ENCODE measurements at regions not wholly inside any gene's neighbourhood (a gene's known extent, or its start where the extent isn't known, plus 50 kb on each side); places are given as distances from the start of the nearest gene placed in this dataset.

GRCh38 chr5:138659121-138659520, 83.9 kb upstream of the HSPA9 start:
- BruUV-seq (replicated peaks): no TSS peak
- TF ChIP-seq POLR2AphosphoS5 (IDR thresholded peaks at IDR 0.05; ENCODE audit: low read depth, low read length): no peak
- no peaks in the 10 kb centered on the region for H3K36me3 ChIP-seq (ENCODE audit: control insufficient read depth, insufficient read depth, low read length)
- no peaks in the 10 kb centered on the region for H3K9me3 ChIP-seq (ENCODE audit: control insufficient read depth, insufficient read depth, low read depth, low read length)
- H3K27me3 ChIP-seq (ENCODE audit: control insufficient read depth, insufficient read depth, low read length): no peaks in the 10 kb centered on the region
- H3K4me1 ChIP-seq (ENCODE audit: control insufficient read depth, insufficient read depth, low read length): no peaks in the 10 kb centered on the region
- POLR2A ChIA-PET: no interaction called here
- DNase-seq (ENCODE audit: low read depth, low spot score) (no peak), ATAC-seq (no peak)
- H3K4me3 ChIP-seq (ENCODE audit: low read depth in 2 of 2, low read length in 2 of 2): no peak overlapping the region
- in situ Hi-C loops (cut with HindIII; ENCODE audit: low pct_unique_long_range_greater_than_20kb, low sequenced_read_pairs): no loop called here
- H3K27ac ChIP-seq (ENCODE audit: low read length): no peak overlapping the region
- CTCF ChIA-PET: no interaction called here
- intact Hi-C loops (cut with micrococcal nuclease; ENCODE audit: unreplicated experiment): no loop called here

GRCh38 chr5:138658676-138659075, 83.5 kb upstream of the HSPA9 start:
- no peak for ATAC-seq
- CTCF ChIA-PET: no interaction called here

DNA sequence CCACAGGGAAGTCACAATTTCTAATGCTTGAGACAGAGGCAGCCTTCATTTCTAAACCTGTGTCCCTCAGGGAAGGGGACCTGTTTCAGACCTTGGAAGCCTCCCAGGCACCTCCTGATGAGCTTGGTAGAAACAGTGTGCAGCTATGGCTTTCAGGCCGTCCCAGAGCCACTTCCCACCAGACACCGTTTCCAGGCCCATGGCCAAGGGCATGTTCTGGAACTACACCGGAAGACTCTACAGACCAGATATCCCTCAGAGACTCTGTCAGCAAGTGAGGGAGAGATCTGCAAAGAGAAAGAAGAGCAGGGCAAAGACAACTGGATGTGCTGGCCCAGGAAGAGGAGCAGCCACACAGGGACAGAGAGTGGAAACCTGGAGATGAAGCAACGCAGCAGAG, 82.2 kb upstream of the HSPA9 start:
- ATAC-seq (no peak), DNase-seq (ENCODE audit: low read depth, low spot score) (no peak)
- ChIA-PET CTCF (no interaction called here), POLR2A (no interaction called here)
- Histone ChIP-seq H3K27ac (ENCODE audit: low read length) (no peak overlapping the region), H3K27me3 (ENCODE audit: control insufficient read depth, insufficient read depth, low read length) (no peaks in the 10 kb centered on the region), H3K4me3 (ENCODE audit: low read depth in 2 of 2, low read length in 2 of 2) (no peak overlapping the region), H3K36me3 (ENCODE audit: control insufficient read depth, insufficient read depth, low read length) (no peaks in the 10 kb centered on the region), H3K9me3 (ENCODE audit: control insufficient read depth, insufficient read depth, low read depth, low read length) (no peaks in the 10 kb centered on the region), H3K4me1 (ENCODE audit: control insufficient read depth, insufficient read depth, low read length) (no peaks in the 10 kb centered on the region)
- intact Hi-C loops (cut with micrococcal nuclease; ENCODE audit: unreplicated experiment): no loop called here
- in situ Hi-C loops (cut with HindIII; ENCODE audit: low pct_unique_long_range_greater_than_20kb, low sequenced_read_pairs): no loop called here
- TF ChIP-seq, protein P1, sequence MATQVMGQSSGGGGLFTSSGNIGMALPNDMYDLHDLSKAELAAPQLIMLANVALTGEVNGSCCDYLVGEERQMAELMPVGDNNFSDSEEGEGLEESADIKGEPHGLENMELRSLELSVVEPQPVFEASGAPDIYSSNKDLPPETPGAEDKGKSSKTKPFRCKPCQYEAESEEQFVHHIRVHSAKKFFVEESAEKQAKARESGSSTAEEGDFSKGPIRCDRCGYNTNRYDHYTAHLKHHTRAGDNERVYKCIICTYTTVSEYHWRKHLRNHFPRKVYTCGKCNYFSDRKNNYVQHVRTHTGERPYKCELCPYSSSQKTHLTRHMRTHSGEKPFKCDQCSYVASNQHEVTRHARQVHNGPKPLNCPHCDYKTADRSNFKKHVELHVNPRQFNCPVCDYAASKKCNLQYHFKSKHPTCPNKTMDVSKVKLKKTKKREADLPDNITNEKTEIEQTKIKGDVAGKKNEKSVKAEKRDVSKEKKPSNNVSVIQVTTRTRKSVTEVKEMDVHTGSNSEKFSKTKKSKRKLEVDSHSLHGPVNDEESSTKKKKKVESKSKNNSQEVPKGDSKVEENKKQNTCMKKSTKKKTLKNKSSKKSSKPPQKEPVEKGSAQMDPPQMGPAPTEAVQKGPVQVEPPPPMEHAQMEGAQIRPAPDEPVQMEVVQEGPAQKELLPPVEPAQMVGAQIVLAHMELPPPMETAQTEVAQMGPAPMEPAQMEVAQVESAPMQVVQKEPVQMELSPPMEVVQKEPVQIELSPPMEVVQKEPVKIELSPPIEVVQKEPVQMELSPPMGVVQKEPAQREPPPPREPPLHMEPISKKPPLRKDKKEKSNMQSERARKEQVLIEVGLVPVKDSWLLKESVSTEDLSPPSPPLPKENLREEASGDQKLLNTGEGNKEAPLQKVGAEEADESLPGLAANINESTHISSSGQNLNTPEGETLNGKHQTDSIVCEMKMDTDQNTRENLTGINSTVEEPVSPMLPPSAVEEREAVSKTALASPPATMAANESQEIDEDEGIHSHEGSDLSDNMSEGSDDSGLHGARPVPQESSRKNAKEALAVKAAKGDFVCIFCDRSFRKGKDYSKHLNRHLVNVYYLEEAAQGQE (IDR thresholded peaks at IDR 0.05; ENCODE audit: insufficient read depth in 1 of 2, low read depth in 2 of 2, low read length in 1 of 2): no peak
- TF ChIP-seq POLR2AphosphoS5 (IDR thresholded peaks at IDR 0.05; ENCODE audit: low read depth, low read length) (no peak), TCF7L2 (IDR thresholded peaks at IDR 0.05; ENCODE audit: low read depth, low read length) (no peak), SIN3A (IDR thresholded peaks at IDR 0.05; ENCODE audit: borderline replicate concordance, insufficient read depth, low read depth, low read length) (no peak)
- TF ChIP-seq, protein P2, sequence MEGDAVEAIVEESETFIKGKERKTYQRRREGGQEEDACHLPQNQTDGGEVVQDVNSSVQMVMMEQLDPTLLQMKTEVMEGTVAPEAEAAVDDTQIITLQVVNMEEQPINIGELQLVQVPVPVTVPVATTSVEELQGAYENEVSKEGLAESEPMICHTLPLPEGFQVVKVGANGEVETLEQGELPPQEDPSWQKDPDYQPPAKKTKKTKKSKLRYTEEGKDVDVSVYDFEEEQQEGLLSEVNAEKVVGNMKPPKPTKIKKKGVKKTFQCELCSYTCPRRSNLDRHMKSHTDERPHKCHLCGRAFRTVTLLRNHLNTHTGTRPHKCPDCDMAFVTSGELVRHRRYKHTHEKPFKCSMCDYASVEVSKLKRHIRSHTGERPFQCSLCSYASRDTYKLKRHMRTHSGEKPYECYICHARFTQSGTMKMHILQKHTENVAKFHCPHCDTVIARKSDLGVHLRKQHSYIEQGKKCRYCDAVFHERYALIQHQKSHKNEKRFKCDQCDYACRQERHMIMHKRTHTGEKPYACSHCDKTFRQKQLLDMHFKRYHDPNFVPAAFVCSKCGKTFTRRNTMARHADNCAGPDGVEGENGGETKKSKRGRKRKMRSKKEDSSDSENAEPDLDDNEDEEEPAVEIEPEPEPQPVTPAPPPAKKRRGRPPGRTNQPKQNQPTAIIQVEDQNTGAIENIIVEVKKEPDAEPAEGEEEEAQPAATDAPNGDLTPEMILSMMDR (IDR thresholded peaks at IDR 0.05): no peak
- BruUV-seq (replicated peaks): no TSS peak

More at GRCh38 chr5:138658676-138659075, 83.5 kb upstream of the HSPA9 start:
- no TSS peak for BruUV-seq (replicated peaks)
- Histone ChIP-seq H3K27me3 (ENCODE audit: control insufficient read depth, insufficient read depth, low read length) (no peaks in the 10 kb centered on the region), H3K9me3 (ENCODE audit: control insufficient read depth, insufficient read depth, low read depth, low read length) (no peaks in the 10 kb centered on the region), H3K27ac (ENCODE audit: low read length) (no peak overlapping the region), H3K36me3 (ENCODE audit: control insufficient read depth, insufficient read depth, low read length) (no peaks in the 10 kb centered on the region), H3K4me1 (ENCODE audit: control insufficient read depth, insufficient read depth, low read length) (no peaks in the 10 kb centered on the region), H3K4me3 (ENCODE audit: low read depth in 2 of 2, low read length in 2 of 2) (no peak overlapping the region)
- in situ Hi-C loops (cut with HindIII; ENCODE audit: low pct_unique_long_range_greater_than_20kb, low sequenced_read_pairs) (no loop called here), intact Hi-C loops (cut with micrococcal nuclease; ENCODE audit: unreplicated experiment) (no loop called here)
- TF ChIP-seq, protein P2 (IDR thresholded peaks at IDR 0.05): no peak
- TF ChIP-seq TCF7L2 (IDR thresholded peaks at IDR 0.05; ENCODE audit: low read depth, low read length) (no peak), SIN3A (IDR thresholded peaks at IDR 0.05; ENCODE audit: borderline replicate concordance, insufficient read depth, low read depth, low read length) (no peak), POLR2AphosphoS5 (IDR thresholded peaks at IDR 0.05; ENCODE audit: low read depth, low read length) (no peak)
- TF ChIP-seq, protein P1 (IDR thresholded peaks at IDR 0.05; ENCODE audit: insufficient read depth in 1 of 2, low read depth in 2 of 2, low read length in 1 of 2): no peak
- no peak for DNase-seq (ENCODE audit: low read depth, low spot score)
- POLR2A ChIA-PET: no interaction called here
